Tibial artery (tissue), 4 donors: ENCODE measurements at regions not wholly inside any gene's neighbourhood (a gene's known extent, or its start where the extent isn't known, plus 50 kb on each side); places are given as distances from the start of the nearest gene placed in this dataset.
"Not testable (repeated sequence)": the region's sequence is repeated elsewhere in the genome, so short reads cannot be mapped to it uniquely, and the experiment has no call there.

Experiments used
- DNase-seq, 2 donors: peaks; one replicate each; pipeline ENCODE4 v3.0.0-alpha.2; 2019
- H3K27ac ChIP-seq, 2 donors: fragments of 200-600 bp; sonication (generic) in 1 of 2; 1 replicate in 1 of 2; 2 replicates in 1 of 2; pipeline ENCODE4 v1.5.1; 2018 to 2019; ENCODE audit warnings: mild to moderate bottlenecking in 1 of 2
- H3K27me3 ChIP-seq, 2 donors: fragments of 200-600 bp; sonication (generic) in 1 of 2; one replicate each; pipeline versions ENCODE4 v1.5.1 to v1.6.0; 2016 to 2019
- H3K36me3 ChIP-seq, 3 donors: fragments of 200-600 bp; sonication (generic) in 2 of 3; one replicate each; pipeline ENCODE4 v1.5.1; 2016 to 2019; ENCODE audit warnings: mild to moderate bottlenecking in 2 of 3
- H3K4me1 ChIP-seq, 4 donors: fragments of 200-600 bp; sonication (generic) in 2 of 4; 1 replicate in 3 of 4; 2 replicates in 1 of 4; pipeline ENCODE4 v1.5.1; 2016 to 2019
- H3K4me3 ChIP-seq, 2 donors: fragments of 200-600 bp; sonication (generic) in 1 of 2; 1 replicate in 1 of 2; 2 replicates in 1 of 2; pipeline ENCODE4 v1.5.1; 2018 to 2019; ENCODE audit warnings: mild to moderate bottlenecking in 2 of 2
- H3K9me3 ChIP-seq, 3 donors: fragments of 200-600 bp; sonication (generic) in 1 of 3; one replicate each; pipeline ENCODE4 v1.5.1; 2016 to 2019
- CTCF ChIP-seq, 2 experiments: fragments of 200-600 bp in 1 of 2; fragments of 450-650 bp in 1 of 2; IDR thresholded peaks; one replicate each; pipeline ENCODE4 v1.5.1; 2017 to 2019; ENCODE audit warnings: antibody characterized with exemption in 2 of 2, mild to moderate bottlenecking in 1 of 2, moderate library complexity in 1 of 2
- intact Hi-C: fragments of 100-400 bp; cut with DNase I; formaldehyde crosslinking; loops from one replicate; pipeline ENCODE4 v1.15.0; 2023; ENCODE audit warnings: low total_unique reads

GRCh38 chr5:102106599-102106998 lies 189.5 kb downstream of the SLCO4C1 start:
- Histone ChIP-seq H3K4me3 (no peak overlapping the region), H3K9me3 (no peaks in the 10 kb centered on the region), H3K27ac (no peak overlapping the region), H3K36me3 (no peaks in the 10 kb centered on the region), H3K4me1 (no peaks in the 10 kb centered on the region), H3K27me3 (no peaks in the 10 kb centered on the region)
- TF ChIP-seq CTCF (IDR thresholded peaks at IDR 0.05): no peak
- no peak for DNase-seq
- intact Hi-C loops: no loop called here

- DNase-seq: no peak
- no peaks in the 10 kb centered on the region for H3K27me3 ChIP-seq
- intact Hi-C loops: no loop called here
- no peak overlapping the region for H3K27ac ChIP-seq
- no peak overlapping the region for H3K4me3 ChIP-seq
- H3K9me3 ChIP-seq: no peaks in the 10 kb centered on the region
- H3K4me1 ChIP-seq: no peaks in the 10 kb centered on the region
- no peaks in the 10 kb centered on the region for H3K36me3 ChIP-seq
- no peak for TF ChIP-seq CTCF (IDR thresholded peaks at IDR 0.05)
These were observed 196.2 kb downstream of the SLCO4C1 start for GRCh38 chr5:102099766-102100331.

GRCh38 chr5:102099083-102099482 lies 197.0 kb downstream of the SLCO4C1 start:
- H3K4me1 ChIP-seq, intact Hi-C loops, H3K9me3 ChIP-seq, H3K4me3 ChIP-seq, H3K27me3 ChIP-seq, H3K27ac ChIP-seq, DNase-seq, H3K36me3 ChIP-seq: not testable (repeated sequence)

GRCh38 chr5:102098606-102099005 lies 197.5 kb downstream of the SLCO4C1 start:
- H3K27ac ChIP-seq, DNase-seq, H3K36me3 ChIP-seq, H3K4me3 ChIP-seq, H3K27me3 ChIP-seq, H3K9me3 ChIP-seq, intact Hi-C loops, H3K4me1 ChIP-seq: not testable (repeated sequence)

GRCh38 chr5:102090770-102091169 lies 205.3 kb downstream of the SLCO4C1 start:
- H3K4me3 ChIP-seq: no peak overlapping the region
- intact Hi-C loops: no loop called here
- H3K9me3 ChIP-seq: no peaks in the 10 kb centered on the region
- DNase-seq: no peak
- no peak for TF ChIP-seq CTCF (IDR thresholded peaks at IDR 0.05)
- no peaks in the 10 kb centered on the region for H3K4me1 ChIP-seq
- no peaks in the 10 kb centered on the region for H3K36me3 ChIP-seq
- H3K27ac ChIP-seq: no peak overlapping the region
- H3K27me3 ChIP-seq: no peaks in the 10 kb centered on the region

GRCh38 chr5:102089883-102090282 lies 206.2 kb downstream of the SLCO4C1 start:
- no peaks in the 10 kb centered on the region for H3K27me3 ChIP-seq
- H3K9me3 ChIP-seq: no peaks in the 10 kb centered on the region
- H3K4me3 ChIP-seq: no peak overlapping the region
- no peaks in the 10 kb centered on the region for H3K36me3 ChIP-seq
- no peak overlapping the region for H3K27ac ChIP-seq
- intact Hi-C loops: no loop called here
- TF ChIP-seq CTCF (IDR thresholded peaks at IDR 0.05): no peak
- H3K4me1 ChIP-seq: no peaks in the 10 kb centered on the region
- DNase-seq: no peak

- no peaks in the 10 kb centered on the region for H3K36me3 ChIP-seq
- DNase-seq: no peak
- no peak for TF ChIP-seq CTCF (IDR thresholded peaks at IDR 0.05)
- no peaks in the 10 kb centered on the region for H3K9me3 ChIP-seq
- intact Hi-C loops: no loop called here
- no peak overlapping the region for H3K27ac ChIP-seq
- no peaks in the 10 kb centered on the region for H3K4me1 ChIP-seq
- no peaks in the 10 kb centered on the region for H3K27me3 ChIP-seq
- H3K4me3 ChIP-seq: no peak overlapping the region
These were observed 208.2 kb downstream of the SLCO4C1 start for GRCh38 chr5:102087906-102088305.
